ENCODE measurements at regions not wholly inside any gene's neighbourhood (a gene's known extent, or its start where the extent isn't known, plus 50 kb on each side); places are given as distances from the start of the nearest gene placed in this dataset.

DNA sequence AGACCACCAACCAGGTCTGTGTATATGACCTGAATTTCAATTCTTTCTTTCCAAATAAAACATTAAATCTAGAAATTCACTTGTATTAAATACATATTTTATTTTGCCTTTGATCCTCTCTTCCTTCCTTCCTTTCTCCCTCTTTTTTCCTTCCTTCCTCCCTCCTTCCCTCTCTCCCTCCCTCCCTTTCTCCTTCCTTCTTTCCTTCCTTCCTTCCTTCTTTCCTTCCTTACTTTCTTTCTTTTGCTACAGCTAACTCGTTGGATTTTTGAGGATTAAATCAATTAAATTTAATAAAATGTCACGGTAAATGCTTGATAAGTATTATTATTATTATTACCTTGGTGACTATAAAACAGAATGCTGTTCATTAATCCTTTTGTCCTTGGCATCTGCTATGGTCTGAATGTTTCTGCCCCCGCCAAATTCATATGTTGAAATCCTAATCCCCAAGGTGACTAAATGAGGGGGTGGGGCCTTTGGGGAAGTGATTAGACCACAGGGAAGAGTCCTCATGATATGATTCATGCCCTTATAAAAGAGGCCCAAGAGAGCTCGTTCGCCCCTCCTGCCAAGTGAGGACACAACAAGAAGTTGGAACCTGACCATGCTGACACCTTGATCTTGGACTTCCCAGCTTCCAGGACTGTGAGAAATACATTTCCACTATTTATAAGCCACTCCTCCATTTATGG is 67.6 kb upstream of the BTBD3 start:
- DNase-seq (ENCODE audit: low spot score) = no peak
- intact Hi-C loops (cut with DNase I) = no loop called here

DNA sequence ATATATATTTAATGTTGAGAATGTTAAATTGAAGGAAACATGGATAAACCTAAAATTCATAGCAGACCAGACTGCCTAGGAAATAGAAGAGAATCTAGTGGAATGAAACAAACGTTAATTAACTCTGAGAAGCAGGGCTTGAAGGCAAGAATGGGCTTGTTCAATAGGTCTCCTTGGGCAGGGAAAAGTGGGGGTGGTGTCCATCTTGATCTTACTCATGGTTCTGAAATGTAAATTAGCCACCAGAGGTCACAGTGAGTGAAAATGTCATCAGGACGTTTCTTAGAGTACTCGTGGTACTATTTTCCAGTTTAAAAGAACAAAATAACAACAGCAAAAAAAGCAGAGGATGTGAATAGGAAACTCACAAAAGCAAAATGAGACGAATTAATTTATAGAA is 66.8 kb upstream of the BTBD3 start:
- intact Hi-C loops (cut with DNase I) = no loop called here
- no peak for DNase-seq (ENCODE audit: low spot score)

DNA sequence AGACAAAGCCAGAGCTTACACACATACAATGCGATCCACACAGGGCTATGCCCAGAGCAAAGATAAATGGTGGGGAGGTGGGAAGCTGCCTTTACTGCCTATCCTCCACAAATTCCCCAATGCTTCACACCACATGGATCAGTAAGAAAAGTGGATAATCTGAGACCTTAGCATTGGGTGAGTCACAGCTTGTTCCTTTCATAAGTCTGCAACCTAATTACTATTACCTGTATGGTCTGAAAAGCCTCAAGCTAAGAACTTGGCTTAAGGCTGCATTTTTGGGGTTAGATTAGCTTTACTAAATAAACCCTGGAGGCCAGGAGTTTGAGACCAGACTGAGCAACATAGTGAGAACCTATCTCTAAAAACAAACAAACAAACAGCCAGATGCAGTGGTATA is 66.0 kb upstream of the BTBD3 start:
- intact Hi-C loops (cut with DNase I) = no loop called here

DNA sequence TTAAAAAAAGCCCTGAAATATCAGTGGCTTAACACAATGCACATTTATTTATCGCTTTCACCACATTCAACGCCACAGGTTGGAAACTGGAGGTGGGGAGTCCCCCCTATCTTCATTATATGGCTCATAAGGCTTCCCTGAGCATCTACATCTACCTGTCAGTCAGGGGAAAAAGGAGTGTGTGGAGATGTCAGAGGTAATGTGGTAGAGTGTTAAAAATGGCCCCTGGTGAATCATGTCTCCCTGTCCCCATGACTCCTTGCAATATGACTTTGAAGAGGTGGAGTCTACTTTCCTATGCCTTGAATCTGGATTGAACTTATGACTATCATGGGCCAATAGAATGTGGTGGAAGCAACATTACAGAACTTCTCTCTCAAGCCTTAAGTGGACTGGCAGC is 65.5 kb upstream of the BTBD3 start:
- no peak for DNase-seq (ENCODE audit: low spot score)
- intact Hi-C loops (cut with DNase I) = no loop called here

More for the DNA sequence above, 66.0 kb upstream of the BTBD3 start:
- DNase-seq (ENCODE audit: low spot score) = no peak

DNA sequence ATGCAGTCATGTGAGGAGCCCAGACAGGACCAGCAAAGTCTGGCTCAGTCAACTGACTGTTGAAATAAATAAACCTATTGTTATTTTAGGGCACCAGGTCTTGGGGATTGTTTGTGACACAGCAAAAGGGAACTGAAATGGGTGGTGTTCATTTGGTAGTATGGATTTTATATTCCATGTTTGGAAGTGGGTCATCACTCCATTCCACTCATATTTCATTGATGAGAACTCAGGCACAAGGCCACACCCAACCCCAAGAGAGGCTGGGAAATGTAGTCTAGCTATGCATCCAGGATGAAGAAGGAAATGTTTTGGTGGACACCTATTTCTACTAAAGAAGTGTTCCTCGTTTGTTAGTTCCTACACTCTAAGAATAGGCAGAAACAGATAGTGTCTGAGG is 64.9 kb upstream of the BTBD3 start:
- intact Hi-C loops (cut with DNase I) = no loop called here
- no peak for DNase-seq (ENCODE audit: low spot score)

DNA sequence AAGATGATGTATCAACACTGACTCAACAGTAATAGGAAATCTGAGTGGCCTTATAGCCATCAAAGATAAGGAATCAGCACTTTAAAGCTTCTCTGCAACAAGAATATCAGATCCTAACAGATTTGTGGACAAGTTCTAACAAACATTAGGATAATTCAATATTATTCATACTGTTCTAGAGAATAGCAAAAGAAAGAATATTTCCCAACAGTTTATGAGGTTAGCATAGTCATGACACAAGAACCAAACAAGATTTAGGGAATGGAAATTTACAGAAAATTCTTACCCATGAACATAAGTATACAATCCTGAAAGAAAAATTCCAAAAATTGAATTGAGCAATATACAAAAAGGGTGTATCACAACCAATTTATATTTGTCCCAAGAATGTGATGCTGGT is 64.3 kb upstream of the BTBD3 start:
- intact Hi-C loops (cut with DNase I) = no loop called here

DNA sequence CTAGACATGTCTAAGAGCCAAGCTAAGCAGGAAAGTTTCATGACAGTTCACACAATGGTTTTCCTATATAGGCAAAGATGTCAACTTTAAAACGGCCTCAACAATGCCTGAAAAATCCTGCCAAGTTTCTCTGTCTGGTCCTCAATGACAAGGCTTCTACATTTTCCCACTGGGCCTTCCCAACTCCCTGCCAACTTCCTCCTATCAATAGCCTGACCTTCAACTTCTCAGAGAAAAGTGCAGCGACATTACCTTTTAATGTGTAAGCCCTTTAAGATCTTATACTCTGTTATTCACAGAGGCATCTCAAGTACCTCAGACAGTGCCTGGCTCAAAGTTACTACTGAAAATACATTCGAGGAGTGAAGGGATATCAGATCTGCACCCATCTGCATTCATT is 56.2 kb upstream of the BTBD3 start:
- intact Hi-C loops (cut with DNase I) = no loop called here
- DNase-seq (ENCODE audit: low spot score) = no peak

More for the DNA sequence above, 64.3 kb upstream of the BTBD3 start:
- no peak for DNase-seq (ENCODE audit: low spot score)

DNA sequence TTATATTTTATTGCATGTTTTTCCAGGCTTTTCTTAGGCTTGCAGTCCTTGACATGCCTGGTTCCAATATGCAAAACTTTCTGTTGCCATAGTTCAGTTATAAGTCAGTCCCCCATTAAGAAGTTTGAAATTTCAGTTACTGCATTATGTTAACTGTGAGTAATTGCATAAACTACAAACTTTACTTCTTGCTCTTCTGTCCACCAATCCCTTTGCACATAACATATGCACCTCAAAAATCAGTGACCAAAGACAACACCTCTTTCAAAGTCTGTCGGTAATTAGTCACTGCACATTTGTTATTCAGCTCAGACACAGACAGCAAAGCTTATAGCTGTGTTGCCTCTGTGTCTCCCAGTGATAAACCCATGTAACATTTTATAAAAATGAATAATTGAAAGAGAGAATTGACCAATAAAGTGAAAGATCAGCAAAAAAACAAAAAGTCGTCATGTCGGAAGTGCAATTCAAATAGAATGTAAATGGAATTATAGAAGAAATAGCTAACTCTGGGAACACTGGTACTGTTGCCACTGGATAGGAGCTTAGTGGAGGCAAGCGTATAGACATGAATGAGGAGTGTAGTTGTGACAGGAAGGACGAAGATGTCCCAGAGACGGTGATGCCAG is 50.3 kb upstream of the BTBD3 start:
- intact Hi-C loops (cut with DNase I) = no loop called here
- DNase-seq (ENCODE audit: low spot score) = no peak

Data from cardiac septum (tissue), 1 donor.